GM23338 (cell line): ENCODE measurements at regions not wholly inside any gene's neighbourhood (a gene's known extent, or its start where the extent isn't known, plus 50 kb on each side); places are given as distances from the start of the nearest gene placed in this dataset.

Experiments
- ATAC-seq: fragments of 200-7000 bp; cut with Tn5 transposase; 3 replicates; pipeline ENCODE4 v1.9.1; 2020
- DNase-seq: peaks from one replicate; pipeline ENCODE4 v3.0.0-alpha.2; 2015; ENCODE audit warnings: low spot score
- H2AFZ ChIP-seq: fragments of 200-600 bp; sonication (generic); 2 replicates; pipeline ENCODE4 v1.8.0; 2016; ENCODE audit warnings: antibody characterized with exemption, mild to moderate bottlenecking, moderate library complexity
- H3F3A ChIP-seq: fragments of 200-600 bp; sonication (generic); replicated peaks from 2 replicates; pipeline ENCODE4 v1.8.0; 2017; ENCODE audit warnings: antibody characterized with exemption, mixed run types, low read depth
- H3K27ac ChIP-seq: fragments of 200-600 bp; sonication (generic); 2 replicates; pipeline ENCODE4 v1.6.1; 2016; ENCODE audit warnings: low read depth
- H3K27me3 ChIP-seq: fragments of 200-600 bp; sonication (generic); 2 replicates; pipeline ENCODE4 v1.8.0; 2016; ENCODE audit warnings: mild to moderate bottlenecking, mixed run types, moderate library complexity; ENCODE audit not compliant: insufficient read depth
- H3K36me3 ChIP-seq: fragments of 200-600 bp; sonication (generic); 2 replicates; pipeline ENCODE4 v1.8.0; 2016; ENCODE audit warnings: mild to moderate bottlenecking; ENCODE audit not compliant: insufficient read depth
- H3K4me1 ChIP-seq: fragments of 200-600 bp; sonication (generic); 2 replicates; pipeline ENCODE4 v1.8.0; 2016; ENCODE audit warnings: mild to moderate bottlenecking, moderate library complexity; ENCODE audit not compliant: insufficient read depth
- H3K4me2 ChIP-seq: fragments of 200-600 bp; sonication (generic); 2 replicates; pipeline ENCODE4 v1.7.1; 2017; ENCODE audit warnings: mixed run types
- H3K4me3 ChIP-seq: fragments of 200-600 bp; sonication (generic); 2 replicates; pipeline ENCODE4 v1.6.1; 2016; ENCODE audit warnings: mixed run types
- H3K79me2 ChIP-seq: fragments of 200-600 bp; sonication (generic); replicated peaks from 2 replicates; pipeline ENCODE4 v1.8.0; 2017; ENCODE audit warnings: mild to moderate bottlenecking; ENCODE audit not compliant: insufficient read depth
- H3K9me2 ChIP-seq: fragments of 200-600 bp; sonication (generic); 2 replicates; pipeline ENCODE4 v1.8.0; 2017; ENCODE audit not compliant: insufficient read depth
- H4K20me1 ChIP-seq: fragments of 200-600 bp; sonication (generic); replicated peaks from 2 replicates; pipeline ENCODE4 v1.8.0; 2017; ENCODE audit warnings: mild to moderate bottlenecking; ENCODE audit not compliant: insufficient read depth
- H3K27ac Mint-ChIP-seq: 2 replicates; pipeline ENCODE4 v1.8.0; 2020; ENCODE audit warnings: inconsistent platforms, mild to moderate bottlenecking, moderate library complexity, mixed read lengths
- H3K27me3 Mint-ChIP-seq: 3 replicates; pipeline ENCODE4 v1.8.0; 2022; ENCODE audit warnings: low read depth, mild to moderate bottlenecking, moderate library complexity, mixed read lengths, inconsistent platforms; ENCODE audit not compliant: insufficient read depth, poor library complexity
- H3K36me3 Mint-ChIP-seq: 3 replicates; pipeline ENCODE4 v1.8.0; 2021; ENCODE audit warnings: low read depth, mild to moderate bottlenecking, inconsistent platforms, moderate library complexity, mixed read lengths
- H3K4me1 Mint-ChIP-seq: 3 replicates; pipeline ENCODE4 v1.8.0; 2020; ENCODE audit warnings: mild to moderate bottlenecking, inconsistent platforms, mixed read lengths
- H3K4me3 Mint-ChIP-seq: 3 replicates; pipeline ENCODE4 v1.8.0; 2021; ENCODE audit warnings: moderate library complexity, mild to moderate bottlenecking, inconsistent platforms, mixed read lengths
- H3K9me3 Mint-ChIP-seq: 3 replicates; pipeline ENCODE4 v1.8.0; 2020; ENCODE audit warnings: moderate library complexity, mild to moderate bottlenecking, inconsistent platforms, mixed read lengths
- CREB1 ChIP-seq: fragments of 250-450 bp; sonication (Bioruptor Pico); IDR thresholded peaks from 2 replicates; pipeline ENCODE4 v1.5.0; 2020; ENCODE audit warnings: low read depth, mild to moderate bottlenecking, moderate library complexity
- EZH2 ChIP-seq: fragments of 200-600 bp; sonication (generic); IDR thresholded peaks from one replicate; pipeline ENCODE4 v1.8.0; 2017; ENCODE audit warnings: antibody characterized with exemption, mild to moderate bottlenecking, low read depth; ENCODE audit not compliant: unreplicated experiment
- EZH2phosphoT487 ChIP-seq: fragments of 200-600 bp; sonication (generic); IDR thresholded peaks from one replicate; pipeline ENCODE4 v1.8.1; 2018; ENCODE audit warnings: antibody characterized with exemption; ENCODE audit not compliant: unreplicated experiment
- JUNB ChIP-seq: IDR thresholded peaks from one replicate; pipeline ENCODE4 v1.6.1; 2016; ENCODE audit warnings: antibody characterized with exemption; ENCODE audit not compliant: unreplicated experiment
- NANOG ChIP-seq: IDR thresholded peaks from 2 replicates; pipeline ENCODE4 v1.6.1; 2016; ENCODE audit warnings: antibody characterized with exemption, borderline replicate concordance
- REST ChIP-seq: IDR thresholded peaks from one replicate; pipeline ENCODE4 v1.6.1; 2018; ENCODE audit warnings: antibody characterized with exemption; ENCODE audit not compliant: unreplicated experiment
- STAT1 ChIP-seq: IDR thresholded peaks from one replicate; pipeline ENCODE4 v1.6.1; 2016; ENCODE audit warnings: antibody characterized with exemption; ENCODE audit not compliant: unreplicated experiment
- ZNF331 ChIP-seq: fragments of 250-450 bp; sonication (Bioruptor Pico); IDR thresholded peaks from 2 replicates; pipeline ENCODE4 v1.5.0; 2020; ENCODE audit warnings: low read depth, mild to moderate bottlenecking, moderate library complexity
- TF ChIP-seq, protein P1 (sequence below): fragments of 250-450 bp; sonication (Bioruptor Pico); IDR thresholded peaks from 2 replicates; pipeline ENCODE4 v1.5.0; 2020; ENCODE audit warnings: mild to moderate bottlenecking, moderate library complexity

GRCh38 chr3:80213086-80213485, 445.3 kb upstream of the ROBO1 start:
- Histone ChIP-seq H3K4me1 (peaks cover 20% of the 10 kb centered on the region), H3K9me2 (peaks cover 8% of the 10 kb centered on the region; the same call in 1 of the 2 replicates), H2AFZ (no peak overlapping the region), H3K79me2 (no peaks in the 10 kb centered on the region), H3K27ac (no peak overlapping the region), H3K36me3 (no peaks in the 10 kb centered on the region), H3K27me3 (no peaks in the 10 kb centered on the region), H3K4me3 (no peak overlapping the region), H3K4me2 (no peak overlapping the region), H3F3A (no peaks in the 10 kb centered on the region), H4K20me1 (no peaks in the 10 kb centered on the region)
- Mint-ChIP-seq H3K9me3 (no peaks in the 10 kb centered on the region), H3K27me3 (peaks cover 2% of the 10 kb centered on the region), H3K36me3 (no peaks in the 10 kb centered on the region), H3K27ac (peak overlapping the region; percentile 39; the same call in 1 of the 2 replicates), H3K4me3 (no peak overlapping the region), H3K4me1 (peaks cover 25% of the 10 kb centered on the region)
- DNase-seq (no peak), ATAC-seq (no peak)
- TF ChIP-seq NANOG, result no peak
- no peak for TF ChIP-seq REST

DNA sequence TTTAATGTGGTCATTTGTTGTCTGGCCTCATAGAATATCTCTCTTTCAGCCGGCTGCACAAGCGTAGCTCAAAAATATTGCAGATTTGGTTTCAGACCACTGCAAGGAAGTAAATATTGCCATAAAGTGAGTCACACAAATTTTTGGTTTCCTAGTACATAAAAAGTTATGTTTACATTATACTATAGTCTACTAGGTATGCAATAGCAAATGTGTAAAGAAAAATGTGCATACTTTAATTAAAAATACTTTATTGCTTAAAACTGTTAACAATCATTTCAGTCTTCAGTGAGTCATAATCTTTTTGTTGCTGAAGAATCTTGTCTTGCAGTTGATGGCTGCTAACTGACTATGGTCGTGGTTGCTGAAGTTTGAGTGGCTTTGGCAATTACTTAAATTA, 425.1 kb upstream of the ROBO1 start:
- Histone ChIP-seq H3K9me2 (no peaks in the 10 kb centered on the region), H3K79me2 (no peaks in the 10 kb centered on the region), H3K27ac (no peak overlapping the region), H3K4me1 (no peaks in the 10 kb centered on the region; the same call in 1 of the 2 replicates), H2AFZ (no peak overlapping the region), H3K27me3 (no peaks in the 10 kb centered on the region), H3K36me3 (no peaks in the 10 kb centered on the region), H3K4me3 (no peak overlapping the region), H4K20me1 (no peaks in the 10 kb centered on the region), H3K4me2 (no peak overlapping the region), H3F3A (no peaks in the 10 kb centered on the region)
- peaks cover 10% of the 10 kb centered on the region; the same call in 2 of the 3 replicates for H3K9me3 Mint-ChIP-seq
- H3K27ac Mint-ChIP-seq, result no peak overlapping the region
- H3K36me3 Mint-ChIP-seq, result no peaks in the 10 kb centered on the region
- no peaks in the 10 kb centered on the region for H3K27me3 Mint-ChIP-seq
- H3K4me3 Mint-ChIP-seq, result no peak overlapping the region
- TF ChIP-seq STAT1 (no peak), JUNB (no peak), EZH2 (no peak), ZNF331 (CRISPR knock-in tag) (no peak), CREB1 (CRISPR knock-in tag) (no peak), NANOG (no peak), EZH2phosphoT487 (no peak)
- TF ChIP-seq, protein P1, sequence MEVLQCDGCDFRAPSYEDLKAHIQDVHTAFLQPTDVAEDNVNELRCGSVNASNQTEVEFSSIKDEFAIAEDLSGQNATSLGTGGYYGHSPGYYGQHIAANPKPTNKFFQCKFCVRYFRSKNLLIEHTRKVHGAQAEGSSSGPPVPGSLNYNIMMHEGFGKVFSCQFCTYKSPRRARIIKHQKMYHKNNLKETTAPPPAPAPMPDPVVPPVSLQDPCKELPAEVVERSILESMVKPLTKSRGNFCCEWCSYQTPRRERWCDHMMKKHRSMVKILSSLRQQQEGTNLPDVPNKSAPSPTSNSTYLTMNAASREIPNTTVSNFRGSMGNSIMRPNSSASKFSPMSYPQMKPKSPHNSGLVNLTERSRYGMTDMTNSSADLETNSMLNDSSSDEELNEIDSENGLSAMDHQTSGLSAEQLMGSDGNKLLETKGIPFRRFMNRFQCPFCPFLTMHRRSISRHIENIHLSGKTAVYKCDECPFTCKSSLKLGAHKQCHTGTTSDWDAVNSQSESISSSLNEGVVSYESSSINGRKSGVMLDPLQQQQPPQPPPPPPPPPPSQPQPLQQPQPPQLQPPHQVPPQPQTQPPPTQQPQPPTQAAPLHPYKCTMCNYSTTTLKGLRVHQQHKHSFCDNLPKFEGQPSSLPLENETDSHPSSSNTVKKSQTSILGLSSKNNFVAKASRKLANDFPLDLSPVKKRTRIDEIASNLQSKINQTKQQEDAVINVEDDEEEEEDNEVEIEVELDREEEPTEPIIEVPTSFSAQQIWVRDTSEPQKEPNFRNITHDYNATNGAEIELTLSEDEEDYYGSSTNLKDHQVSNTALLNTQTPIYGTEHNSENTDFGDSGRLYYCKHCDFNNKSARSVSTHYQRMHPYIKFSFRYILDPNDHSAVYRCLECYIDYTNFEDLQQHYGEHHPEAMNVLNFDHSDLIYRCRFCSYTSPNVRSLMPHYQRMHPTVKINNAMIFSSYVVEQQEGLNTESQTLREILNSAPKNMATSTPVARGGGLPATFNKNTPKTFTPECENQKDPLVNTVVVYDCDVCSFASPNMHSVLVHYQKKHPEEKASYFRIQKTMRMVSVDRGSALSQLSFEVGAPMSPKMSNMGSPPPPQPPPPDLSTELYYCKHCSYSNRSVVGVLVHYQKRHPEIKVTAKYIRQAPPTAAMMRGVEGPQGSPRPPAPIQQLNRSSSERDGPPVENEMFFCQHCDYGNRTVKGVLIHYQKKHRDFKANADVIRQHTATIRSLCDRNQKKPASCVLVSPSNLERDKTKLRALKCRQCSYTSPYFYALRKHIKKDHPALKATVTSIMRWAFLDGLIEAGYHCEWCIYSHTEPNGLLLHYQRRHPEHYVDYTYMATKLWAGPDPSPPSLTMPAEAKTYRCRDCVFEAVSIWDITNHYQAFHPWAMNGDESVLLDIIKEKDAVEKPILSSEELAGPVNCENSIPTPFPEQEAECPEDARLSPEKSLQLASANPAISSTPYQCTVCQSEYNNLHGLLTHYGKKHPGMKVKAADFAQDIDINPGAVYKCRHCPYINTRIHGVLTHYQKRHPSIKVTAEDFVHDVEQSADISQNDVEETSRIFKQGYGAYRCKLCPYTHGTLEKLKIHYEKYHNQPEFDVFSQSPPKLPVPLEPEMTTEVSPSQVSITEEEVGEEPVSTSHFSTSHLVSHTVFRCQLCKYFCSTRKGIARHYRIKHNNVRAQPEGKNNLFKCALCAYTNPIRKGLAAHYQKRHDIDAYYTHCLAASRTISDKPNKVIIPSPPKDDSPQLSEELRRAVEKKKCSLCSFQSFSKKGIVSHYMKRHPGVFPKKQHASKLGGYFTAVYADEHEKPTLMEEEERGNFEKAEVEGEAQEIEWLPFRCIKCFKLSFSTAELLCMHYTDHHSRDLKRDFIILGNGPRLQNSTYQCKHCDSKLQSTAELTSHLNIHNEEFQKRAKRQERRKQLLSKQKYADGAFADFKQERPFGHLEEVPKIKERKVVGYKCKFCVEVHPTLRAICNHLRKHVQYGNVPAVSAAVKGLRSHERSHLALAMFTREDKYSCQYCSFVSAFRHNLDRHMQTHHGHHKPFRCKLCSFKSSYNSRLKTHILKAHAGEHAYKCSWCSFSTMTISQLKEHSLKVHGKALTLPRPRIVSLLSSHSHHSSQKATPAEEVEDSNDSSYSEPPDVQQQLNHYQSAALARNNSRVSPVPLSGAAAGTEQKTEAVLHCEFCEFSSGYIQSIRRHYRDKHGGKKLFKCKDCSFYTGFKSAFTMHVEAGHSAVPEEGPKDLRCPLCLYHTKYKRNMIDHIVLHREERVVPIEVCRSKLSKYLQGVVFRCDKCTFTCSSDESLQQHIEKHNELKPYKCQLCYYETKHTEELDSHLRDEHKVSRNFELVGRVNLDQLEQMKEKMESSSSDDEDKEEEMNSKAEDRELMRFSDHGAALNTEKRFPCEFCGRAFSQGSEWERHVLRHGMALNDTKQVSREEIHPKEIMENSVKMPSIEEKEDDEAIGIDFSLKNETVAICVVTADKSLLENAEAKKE (CRISPR knock-in tag), result no peak
- H3K4me1 Mint-ChIP-seq, result peaks cover 7% of the 10 kb centered on the region
- ATAC-seq (no peak), DNase-seq (no peak)
